ENCODE measurements at regions not wholly inside any gene's neighbourhood (a gene's known extent, or its start where the extent isn't known, plus 50 kb on each side); places are given as distances from the start of the nearest gene placed in this dataset.

DNA sequence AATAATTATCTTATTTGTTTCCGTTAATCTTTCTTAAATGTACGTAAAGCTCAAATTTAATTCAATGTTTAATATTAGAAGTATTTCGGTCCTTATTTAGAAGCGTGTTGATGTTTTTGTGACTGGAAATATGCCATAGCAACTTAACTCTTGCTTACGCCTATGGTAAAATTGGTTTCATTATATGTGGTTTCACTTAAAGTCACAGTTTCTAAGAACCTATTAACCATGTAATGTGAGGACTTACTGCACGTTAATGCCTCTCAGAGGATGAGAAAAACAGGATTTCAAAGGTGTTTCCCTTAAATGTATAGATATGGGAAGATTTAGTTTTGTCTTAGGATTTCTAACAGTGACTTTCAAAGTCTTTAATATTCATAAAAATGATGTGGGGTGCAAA, 206.4 kb upstream of the IL15 start:
- Histone ChIP-seq H3K4me3 (no peak overlapping the region), H3K9me3 (no peaks in the 10 kb centered on the region), H3K4me1 (peaks cover 0 to 4% (median 0%) of the 10 kb centered on the region in 4 donors), H3K36me3 (no peaks in the 10 kb centered on the region), H3K27me3 (no peaks in the 10 kb centered on the region), H3K27ac (replicated peaks in 1 of 4) (no peak overlapping the region)
- WGBS, result 85% methylated on average over 6 of the region's 6 CpGs
- TF ChIP-seq POLR2AphosphoS5 (IDR thresholded peaks at IDR 0.05), result no peak
- TF ChIP-seq POLR2A (IDR thresholded peaks at IDR 0.05; ENCODE audit: low read depth), result no peak
- no peak for TF ChIP-seq EP300 (IDR thresholded peaks at IDR 0.05)
- no peak for TF ChIP-seq CTCF (IDR thresholded peaks at IDR 0.05)
- intact Hi-C loops (cut with DNase I), result no loop called here
- DNase-seq (ENCODE audit: extremely low spot score), result no peak

DNA sequence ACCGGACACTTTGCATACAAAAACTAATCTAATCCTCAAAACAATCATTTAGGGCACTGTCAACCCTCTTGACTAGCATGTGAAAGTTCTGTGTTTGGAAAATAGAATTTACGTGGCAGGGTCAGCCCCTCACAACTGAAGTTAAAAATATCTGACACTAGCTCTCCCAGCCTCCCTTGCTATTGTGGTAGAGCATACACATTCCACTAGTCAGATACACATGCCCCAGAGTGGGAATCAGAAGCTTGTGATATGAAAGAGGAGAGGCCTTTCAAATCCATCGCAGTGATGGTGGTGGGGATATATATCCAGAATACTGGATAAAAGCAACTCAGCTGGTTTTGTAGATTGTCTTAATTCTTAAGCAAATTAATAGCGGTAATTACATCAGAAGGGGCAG, 205.7 kb upstream of the IL15 start:
- Histone ChIP-seq H3K9me3 (no peaks in the 10 kb centered on the region), H3K4me3 (no peak overlapping the region), H3K36me3 (no peaks in the 10 kb centered on the region), H3K4me1 (no peaks in the 10 kb centered on the region), H3K27ac (replicated peaks in 1 of 4) (no peak overlapping the region), H3K27me3 (no peaks in the 10 kb centered on the region)
- WGBS, result 80% methylated on average over 4 of the region's 4 CpGs
- intact Hi-C loops (cut with DNase I), result no loop called here
- no peak for DNase-seq (ENCODE audit: extremely low spot score)
- no peak for TF ChIP-seq POLR2A (IDR thresholded peaks at IDR 0.05; ENCODE audit: low read depth)
- TF ChIP-seq POLR2AphosphoS5 (IDR thresholded peaks at IDR 0.05), result no peak
- TF ChIP-seq EP300 (IDR thresholded peaks at IDR 0.05), result no peak
- TF ChIP-seq CTCF (IDR thresholded peaks at IDR 0.05), result no peak

GRCh38 chr4:141432000-141432712, 204.2 kb upstream of the IL15 start:
- intact Hi-C loops (cut with DNase I), result no loop called here
- TF ChIP-seq POLR2A (IDR thresholded peaks at IDR 0.05; ENCODE audit: low read depth), result no peak
- no peak for TF ChIP-seq CTCF (IDR thresholded peaks at IDR 0.05)
- no peak for TF ChIP-seq POLR2AphosphoS5 (IDR thresholded peaks at IDR 0.05)
- H3K9me3 ChIP-seq, result no peaks in the 10 kb centered on the region
- H3K4me1 ChIP-seq, result no peaks in the 10 kb centered on the region
- no peak overlapping the region for H3K27ac ChIP-seq (replicated peaks in 1 of 4)
- H3K27me3 ChIP-seq, result no peaks in the 10 kb centered on the region
- H3K4me3 ChIP-seq, result no peak overlapping the region
- DNase-seq (ENCODE audit: extremely low spot score), result no peak
- H3K36me3 ChIP-seq, result no peaks in the 10 kb centered on the region
- WGBS, result 78% methylated on average over 2 of the region's 2 CpGs

DNA sequence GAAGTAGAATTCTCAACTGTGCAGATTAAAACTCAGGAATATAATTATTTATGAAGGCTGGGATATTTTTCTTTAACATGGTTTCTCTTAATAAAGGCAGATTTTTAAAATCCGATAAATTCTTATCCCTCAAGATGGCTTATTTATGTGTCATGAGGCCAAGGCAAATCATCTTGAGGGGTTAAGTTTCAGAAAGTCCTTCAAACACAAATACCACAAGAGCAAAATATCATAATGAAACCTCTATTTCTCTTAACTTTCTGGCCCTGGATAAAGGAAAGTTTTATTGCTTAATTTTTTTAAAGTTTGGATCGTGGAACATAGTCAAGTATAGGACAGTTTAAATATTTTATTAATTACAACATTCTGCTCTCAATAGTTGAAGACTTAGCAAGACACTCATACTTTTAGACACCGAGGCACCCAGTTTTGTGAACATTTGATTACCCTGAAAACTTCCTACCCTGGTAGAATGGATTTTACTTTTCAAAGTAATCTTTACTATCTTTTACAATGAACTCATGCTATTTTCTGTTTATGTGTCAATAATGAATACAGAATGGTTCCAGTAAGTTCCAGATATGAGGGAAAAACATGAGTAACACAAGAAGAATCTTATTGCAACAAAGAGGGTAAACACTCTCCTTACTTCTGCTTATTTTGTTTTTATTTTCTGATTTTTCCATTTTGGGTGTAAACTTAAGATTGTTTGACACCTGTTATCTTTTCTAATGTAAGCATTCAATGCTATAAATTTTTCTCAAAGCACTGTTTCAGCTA, 200.7 kb upstream of the IL15 start:
- no peak overlapping the region for H3K4me3 ChIP-seq
- H3K9me3 ChIP-seq, result no peaks in the 10 kb centered on the region
- H3K27me3 ChIP-seq, result no peaks in the 10 kb centered on the region
- 86% methylated on average over 3 of the region's 3 CpGs for WGBS
- no peak overlapping the region for H3K27ac ChIP-seq (replicated peaks in 1 of 4)
- H3K36me3 ChIP-seq, result no peaks in the 10 kb centered on the region
- TF ChIP-seq EP300 (IDR thresholded peaks at IDR 0.05) (no peak), POLR2A (IDR thresholded peaks at IDR 0.05; ENCODE audit: low read depth) (no peak), POLR2AphosphoS5 (IDR thresholded peaks at IDR 0.05) (no peak), CTCF (IDR thresholded peaks at IDR 0.05) (no peak)
- no peaks in the 10 kb centered on the region for H3K4me1 ChIP-seq
- no peak for DNase-seq (ENCODE audit: extremely low spot score)
- intact Hi-C loops (cut with DNase I), result no loop called here
